Vagina (tissue), 2 donors: ENCODE measurements at regions not wholly inside any gene's neighbourhood (a gene's known extent, or its start where the extent isn't known, plus 50 kb on each side); places are given as distances from the start of the nearest gene placed in this dataset.

Source experiments
- POLR2A ChIP-seq, 2 donors: fragments of 450-650 bp; IDR thresholded peaks; one replicate each; pipeline ENCODE4 v1.6.1; 2017; ENCODE audit warnings: antibody characterized with exemption in 2 of 2, mild to moderate bottlenecking in 2 of 2, moderate library complexity in 2 of 2
- TF ChIP-seq, protein P1 (sequence below), 3 experiments: fragments of 450-650 bp in 2 of 3; fragments of 200-600 bp in 1 of 3; sonication (generic) in 1 of 3; IDR thresholded peaks; one replicate each; pipeline ENCODE4 v1.5.1; 2017 to 2019; ENCODE audit warnings: antibody characterized with exemption in 3 of 3, mild to moderate bottlenecking in 2 of 3, moderate library complexity in 2 of 3

DNA sequence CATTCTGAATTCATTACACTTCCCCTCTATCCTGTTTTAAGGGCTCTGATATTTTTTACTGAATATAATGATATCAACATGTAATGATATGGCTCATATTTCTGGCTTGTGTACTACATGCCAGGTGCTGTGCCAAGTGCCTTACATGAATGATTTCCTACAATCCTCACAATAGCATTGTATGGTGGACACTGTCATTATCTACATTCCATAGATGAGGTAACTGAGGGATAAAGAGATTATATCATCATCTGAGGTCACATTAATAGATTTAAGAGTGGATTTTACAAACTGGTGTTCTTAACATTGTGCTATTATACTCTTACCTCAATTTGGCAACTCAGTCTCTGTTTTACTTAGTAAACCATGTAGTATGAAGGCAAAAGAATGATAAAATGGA is 502.0 kb downstream of the LIG4 start:
- TF ChIP-seq, protein P1, sequence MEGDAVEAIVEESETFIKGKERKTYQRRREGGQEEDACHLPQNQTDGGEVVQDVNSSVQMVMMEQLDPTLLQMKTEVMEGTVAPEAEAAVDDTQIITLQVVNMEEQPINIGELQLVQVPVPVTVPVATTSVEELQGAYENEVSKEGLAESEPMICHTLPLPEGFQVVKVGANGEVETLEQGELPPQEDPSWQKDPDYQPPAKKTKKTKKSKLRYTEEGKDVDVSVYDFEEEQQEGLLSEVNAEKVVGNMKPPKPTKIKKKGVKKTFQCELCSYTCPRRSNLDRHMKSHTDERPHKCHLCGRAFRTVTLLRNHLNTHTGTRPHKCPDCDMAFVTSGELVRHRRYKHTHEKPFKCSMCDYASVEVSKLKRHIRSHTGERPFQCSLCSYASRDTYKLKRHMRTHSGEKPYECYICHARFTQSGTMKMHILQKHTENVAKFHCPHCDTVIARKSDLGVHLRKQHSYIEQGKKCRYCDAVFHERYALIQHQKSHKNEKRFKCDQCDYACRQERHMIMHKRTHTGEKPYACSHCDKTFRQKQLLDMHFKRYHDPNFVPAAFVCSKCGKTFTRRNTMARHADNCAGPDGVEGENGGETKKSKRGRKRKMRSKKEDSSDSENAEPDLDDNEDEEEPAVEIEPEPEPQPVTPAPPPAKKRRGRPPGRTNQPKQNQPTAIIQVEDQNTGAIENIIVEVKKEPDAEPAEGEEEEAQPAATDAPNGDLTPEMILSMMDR (IDR thresholded peaks at IDR 0.05): no peak
- no peak for TF ChIP-seq POLR2A (IDR thresholded peaks at IDR 0.05)
